ENCODE measurements at regions not wholly inside any gene's neighbourhood (a gene's known extent, or its start where the extent isn't known, plus 50 kb on each side); places are given as distances from the start of the nearest gene placed in this dataset.

DNA sequence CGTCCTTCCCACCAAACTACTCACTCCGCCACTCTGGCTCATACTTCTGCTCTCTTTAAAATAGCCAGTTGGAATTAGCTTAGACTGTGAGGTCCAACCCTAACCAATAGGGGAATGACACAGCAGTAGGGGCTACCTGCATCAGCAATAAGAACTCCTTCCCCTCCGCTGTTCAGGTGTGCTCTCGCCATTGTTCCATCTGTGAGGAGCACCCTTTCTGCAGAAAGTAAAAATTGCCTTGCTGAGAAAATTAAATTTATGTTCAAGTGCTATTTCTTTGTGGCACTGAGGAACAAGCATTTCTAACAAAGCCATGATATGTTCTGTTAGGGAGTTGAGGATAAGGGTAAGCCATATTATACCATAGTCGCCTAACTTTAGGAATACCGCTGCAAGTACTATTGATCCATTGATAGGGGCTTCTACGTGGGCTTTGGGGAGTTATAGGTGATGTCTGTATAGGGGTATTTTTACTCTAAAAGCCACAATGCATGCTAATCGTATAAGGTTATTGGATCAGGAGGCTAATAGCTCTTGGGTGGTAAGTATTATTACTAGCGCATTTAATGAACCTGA, 1269.5 kb downstream of the TYW1 start:
- DNase-seq: no peak

DNA sequence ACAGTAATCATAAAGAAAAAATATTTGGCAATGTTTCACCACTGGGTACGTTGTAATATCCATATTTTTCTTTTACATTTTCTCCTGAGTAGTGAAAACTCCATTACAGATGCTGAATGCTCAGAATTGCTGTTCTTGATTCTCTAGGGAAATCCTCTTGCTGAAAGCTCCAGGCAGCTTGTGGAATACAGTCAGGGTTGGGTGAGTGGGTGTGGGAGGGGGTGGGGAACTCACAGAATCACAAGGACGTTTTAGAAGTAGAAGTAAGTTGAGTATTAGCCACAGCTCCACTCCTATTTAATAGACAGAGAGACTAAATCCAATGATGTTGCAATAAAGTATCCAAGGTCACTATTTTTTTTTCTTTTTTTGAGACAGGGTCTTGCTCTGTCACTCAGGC, 1270.9 kb downstream of the TYW1 start:
- DNase-seq: no peak

DNA sequence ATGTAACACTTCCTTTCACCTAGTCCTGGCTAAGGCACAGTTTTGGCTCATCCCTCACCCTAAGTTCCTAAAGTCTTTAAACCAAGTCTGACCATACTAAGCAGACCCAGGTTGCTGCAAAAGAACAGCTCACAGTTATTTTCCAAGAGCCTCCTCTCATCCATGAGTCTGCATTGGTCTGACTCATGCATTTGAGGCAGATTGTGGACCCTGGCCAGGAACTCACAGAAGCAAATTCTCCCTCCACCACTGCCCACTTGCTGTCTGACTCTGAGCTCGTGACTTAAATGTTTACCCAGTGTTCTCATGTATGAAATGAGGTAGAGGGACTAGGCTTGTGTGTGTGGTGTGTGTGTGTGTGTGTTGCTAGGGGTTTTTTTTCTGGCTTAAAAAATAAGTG, 1272.8 kb downstream of the TYW1 start:
- DNase-seq: no peak

DNA sequence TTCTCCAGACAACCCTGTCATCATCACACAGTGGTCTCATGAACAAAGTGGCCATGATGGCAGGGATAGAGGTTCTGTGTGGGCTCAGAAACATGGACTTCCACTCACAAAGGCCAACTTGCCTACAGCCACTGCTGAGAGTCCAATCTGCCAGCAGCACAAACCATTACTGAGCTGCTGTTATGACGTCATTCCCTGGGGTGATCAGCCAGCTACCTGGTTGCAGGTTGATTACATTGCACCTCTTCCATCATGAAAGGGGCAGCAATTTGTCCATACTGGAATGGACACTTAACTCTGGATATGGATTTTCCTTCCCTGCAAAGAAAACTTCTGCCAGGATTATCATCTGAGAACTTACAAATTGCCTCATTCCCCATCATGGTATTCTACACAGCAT, 1275.9 kb downstream of the TYW1 start:
- DNase-seq: no peak

DNA sequence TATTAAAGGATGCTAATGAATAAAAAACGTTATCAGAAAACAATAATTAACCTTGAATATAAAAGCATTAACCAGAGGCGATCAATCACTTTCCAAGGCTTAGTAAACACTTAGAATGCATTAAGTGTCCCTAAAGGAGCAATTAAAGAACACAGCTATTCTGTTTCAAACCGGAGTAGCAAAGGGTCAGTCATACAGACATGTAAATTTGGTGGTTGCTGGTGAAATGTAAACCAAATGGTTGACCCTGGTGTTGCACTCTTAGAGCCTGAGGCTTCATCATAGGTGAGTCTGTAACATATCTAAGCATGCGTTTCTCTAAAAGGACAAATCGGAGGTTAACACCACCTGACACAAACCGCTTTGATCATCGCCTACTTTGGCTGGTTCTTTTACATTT, 1280.1 kb downstream of the TYW1 start:
- DNase-seq: no peak

DNA sequence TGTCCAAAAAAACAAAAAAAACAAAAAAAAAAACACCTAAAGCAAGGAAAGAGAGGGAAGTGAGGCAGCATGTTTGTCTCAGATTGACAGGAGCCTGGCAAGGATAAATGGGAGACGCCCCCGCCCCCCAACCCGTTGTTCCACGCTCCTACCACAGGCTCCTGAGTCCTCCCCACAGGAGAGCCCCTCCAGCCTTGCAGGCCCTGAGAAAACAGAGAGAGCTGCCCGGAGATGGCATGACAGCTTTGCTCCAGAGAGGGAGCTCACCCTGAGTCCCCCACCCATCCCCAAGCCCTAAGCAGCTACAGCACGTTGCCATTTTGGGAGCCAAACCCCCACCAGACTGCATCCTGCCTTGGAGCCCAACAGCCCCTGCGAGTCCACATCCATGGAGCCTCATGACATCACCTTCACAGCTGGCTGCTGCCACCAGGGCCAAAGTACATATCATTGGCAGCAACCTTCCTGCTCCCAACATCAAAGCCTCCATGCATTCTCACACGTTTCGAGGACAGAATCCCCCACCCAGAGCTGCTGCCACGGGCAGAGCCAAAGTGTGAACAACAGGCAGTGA, 1283.3 kb downstream of the TYW1 start:
- DNase-seq: no peak

DNA sequence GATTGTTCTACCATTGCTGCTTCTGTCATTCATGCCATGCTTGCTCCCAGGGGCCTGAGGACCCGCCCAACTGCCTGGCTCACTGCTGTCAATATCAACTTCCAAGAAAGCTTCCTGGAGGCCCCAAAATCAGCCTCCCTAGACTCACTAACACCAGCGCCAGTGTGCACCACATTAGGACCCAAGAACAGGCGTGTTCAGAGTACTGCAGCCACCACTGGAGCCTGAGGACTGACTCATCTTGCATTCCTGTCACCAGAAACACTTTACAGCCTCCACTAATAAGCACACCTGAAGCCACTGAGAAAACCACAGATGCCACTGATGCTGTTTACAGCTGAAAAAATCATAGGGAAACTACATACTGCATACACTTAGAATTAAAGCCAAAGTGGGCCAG, 1284.3 kb downstream of the TYW1 start:
- no peak for DNase-seq

DNA sequence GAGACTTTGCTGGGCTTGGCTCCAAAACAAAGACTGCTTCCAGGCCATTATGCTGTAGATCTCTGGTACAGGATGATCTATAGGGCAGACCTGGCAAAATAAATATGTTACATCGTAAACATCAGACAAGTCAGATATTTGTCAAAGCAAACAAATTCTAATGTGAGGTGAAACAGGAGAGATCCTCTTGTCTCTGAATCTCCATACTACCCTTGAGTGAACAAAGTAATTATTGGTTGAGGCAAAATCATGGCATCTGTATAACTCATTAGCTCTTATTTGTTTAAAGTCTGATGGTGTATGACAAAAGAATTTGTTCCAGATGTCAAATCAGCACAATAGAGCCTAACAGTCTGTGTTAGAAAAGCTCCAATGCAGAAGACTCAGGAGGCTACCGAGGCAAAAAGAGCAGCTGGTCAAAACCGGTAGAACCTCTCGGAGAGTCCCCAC, 1291.5 kb downstream of the TYW1 start:
- no peak for DNase-seq

DNA sequence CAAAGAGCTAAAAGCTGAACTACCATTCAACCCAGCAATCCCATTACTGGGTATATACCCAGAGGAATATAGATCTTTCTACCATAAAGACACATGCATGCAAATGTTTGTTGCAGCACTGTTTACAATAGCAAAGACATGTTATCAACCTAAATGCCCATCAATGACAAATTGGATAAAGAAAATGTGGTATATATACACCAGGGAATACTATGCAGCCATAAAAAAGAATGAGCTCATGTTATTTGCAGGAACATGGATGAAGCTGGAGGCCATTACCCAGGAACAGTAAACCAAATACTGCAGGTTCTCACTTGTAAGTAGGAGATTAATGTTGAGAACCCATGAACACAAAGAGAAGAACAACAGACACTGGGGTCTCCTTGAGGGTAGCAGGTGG, 1295.1 kb downstream of the TYW1 start:
- no peak for DNase-seq

DNA sequence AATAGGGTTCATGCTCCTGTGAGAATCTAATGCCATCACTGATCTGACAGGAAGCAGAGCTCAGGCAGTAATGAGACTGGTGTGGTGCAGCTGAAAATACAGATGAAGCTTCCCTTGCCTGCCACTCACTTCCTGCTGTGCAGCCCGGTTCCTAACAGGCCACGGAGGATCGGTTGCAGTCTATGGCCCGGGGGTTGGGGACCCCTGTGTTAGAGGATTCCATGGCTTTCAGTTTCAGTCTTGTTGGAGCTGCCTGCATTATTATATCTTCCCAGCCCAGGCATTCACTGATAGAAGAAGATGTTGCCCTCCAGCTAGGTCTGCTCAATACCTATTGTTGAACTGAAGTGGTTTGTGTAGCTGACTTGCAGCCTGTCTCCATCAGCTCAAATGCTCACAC, 1298.8 kb downstream of the TYW1 start:
- DNase-seq: no peak

DNA sequence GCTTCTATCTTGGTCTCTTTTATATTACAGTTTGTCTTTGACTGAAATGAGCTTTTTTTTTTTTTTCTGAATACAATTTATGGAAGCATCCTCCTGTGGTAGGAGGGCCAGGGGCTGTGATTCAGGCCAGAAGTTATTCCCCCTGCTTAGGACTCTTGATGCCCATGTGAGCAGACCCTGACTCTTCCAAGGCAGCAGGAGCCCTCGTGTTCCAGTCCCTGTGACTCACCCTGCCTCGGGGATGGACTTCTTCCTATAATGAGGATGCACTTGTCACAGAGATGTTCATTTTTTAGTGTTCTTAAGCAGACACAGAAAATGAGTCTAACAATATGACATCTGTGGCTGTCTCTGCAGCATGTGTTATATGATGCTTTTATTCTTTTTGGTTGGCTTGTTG, 1293.7 kb upstream of the AUTS2 start:
- no peak for DNase-seq

DNA sequence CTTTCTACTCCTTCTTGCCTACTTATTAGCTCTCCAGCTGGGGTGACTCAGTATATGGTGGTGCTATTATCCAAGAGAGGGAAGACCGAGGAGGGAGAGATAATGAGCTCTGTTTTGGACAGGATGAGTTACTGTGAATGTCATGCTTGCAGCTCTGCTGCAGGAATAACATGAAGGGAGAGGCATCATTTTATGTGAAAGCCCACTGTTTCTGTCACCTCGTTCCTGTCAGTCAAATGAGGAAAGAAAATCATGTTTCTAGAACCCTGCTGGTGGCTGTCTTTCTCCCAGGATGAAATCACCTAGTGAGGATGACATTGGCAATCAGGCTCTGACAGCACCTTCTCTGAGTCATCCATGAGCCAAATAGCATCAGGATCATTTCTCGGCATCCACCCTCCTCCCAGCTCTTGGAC, 1291.6 kb upstream of the AUTS2 start:
- no peak for DNase-seq

DNA sequence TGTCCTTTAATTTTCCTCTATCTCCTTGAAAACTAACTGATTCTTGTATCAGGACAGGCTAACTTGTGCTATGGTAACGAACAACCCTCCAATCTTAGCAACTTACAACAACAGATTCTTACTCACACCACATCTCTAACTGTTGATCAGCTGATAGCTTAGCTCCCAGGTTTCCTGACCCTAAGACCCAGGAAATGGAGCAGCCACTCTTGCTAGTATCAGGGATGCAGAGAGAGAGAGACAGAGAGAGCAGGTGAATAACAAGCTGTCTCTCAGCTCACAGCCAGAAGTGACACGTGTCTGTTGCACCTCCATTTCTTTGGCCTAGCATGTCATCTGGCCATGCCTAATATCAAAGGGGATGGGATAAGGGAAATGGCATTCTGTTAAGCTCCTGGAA, 1289.0 kb upstream of the AUTS2 start:
- DNase-seq: no peak

DNA sequence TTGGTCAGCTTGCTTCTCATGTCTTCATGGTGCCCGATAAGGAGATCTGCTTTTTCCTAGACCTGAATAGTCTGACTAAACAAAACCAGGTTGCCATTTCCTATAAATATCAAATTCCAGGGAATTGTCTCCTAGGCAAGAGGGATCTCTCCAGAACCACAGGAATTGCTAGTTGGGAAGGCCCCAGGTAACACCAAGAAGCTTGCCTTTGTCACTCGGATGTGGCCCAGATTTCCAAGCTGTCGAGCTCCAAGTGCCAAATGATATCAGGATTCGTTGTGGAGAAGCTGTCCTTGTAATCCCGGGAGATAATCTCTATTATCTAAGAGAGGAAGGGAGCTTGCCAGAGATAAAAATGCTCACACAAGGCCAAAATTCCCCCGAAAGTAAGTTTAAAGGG, 1288.5 kb upstream of the AUTS2 start:
- DNase-seq: no peak

DNA sequence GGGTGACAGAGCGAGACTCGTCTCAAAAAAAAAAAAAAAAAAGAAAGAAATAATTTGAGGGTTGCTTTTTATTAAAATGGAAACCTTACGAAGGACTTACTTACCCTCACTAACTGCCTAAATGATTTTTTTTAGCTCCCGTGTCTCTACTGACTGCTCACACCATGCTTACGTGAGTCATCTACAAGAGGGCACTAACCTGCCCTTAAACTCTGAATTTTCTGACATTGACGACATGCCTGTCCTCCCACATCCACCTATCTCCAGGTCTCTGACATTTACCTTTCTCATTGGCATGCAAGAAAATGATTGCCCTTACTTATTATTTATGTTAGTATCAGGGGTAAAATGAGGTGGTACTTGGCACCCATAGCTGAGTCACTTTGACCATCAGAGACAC, 1286.3 kb upstream of the AUTS2 start:
- DNase-seq: no peak

DNA sequence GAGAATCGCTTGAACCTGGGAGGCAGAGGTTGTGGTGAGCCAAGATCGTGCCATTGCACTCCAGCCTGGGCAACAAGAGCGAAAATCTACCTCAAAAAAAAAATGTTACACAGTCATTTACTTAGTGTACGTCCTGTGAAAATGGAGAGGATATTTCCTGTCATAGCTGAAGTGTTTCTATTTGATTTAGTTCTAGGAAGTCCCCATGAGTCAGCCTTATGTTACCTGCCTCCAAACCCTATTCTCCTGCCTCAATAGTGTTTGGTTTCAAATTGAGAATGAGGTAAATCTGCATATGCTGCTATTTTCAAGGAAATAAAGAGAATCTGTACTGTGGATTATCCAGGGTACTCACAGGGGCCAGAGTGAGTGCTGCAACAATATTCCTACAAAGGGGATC, 1284.5 kb upstream of the AUTS2 start:
- no peak for DNase-seq

DNA sequence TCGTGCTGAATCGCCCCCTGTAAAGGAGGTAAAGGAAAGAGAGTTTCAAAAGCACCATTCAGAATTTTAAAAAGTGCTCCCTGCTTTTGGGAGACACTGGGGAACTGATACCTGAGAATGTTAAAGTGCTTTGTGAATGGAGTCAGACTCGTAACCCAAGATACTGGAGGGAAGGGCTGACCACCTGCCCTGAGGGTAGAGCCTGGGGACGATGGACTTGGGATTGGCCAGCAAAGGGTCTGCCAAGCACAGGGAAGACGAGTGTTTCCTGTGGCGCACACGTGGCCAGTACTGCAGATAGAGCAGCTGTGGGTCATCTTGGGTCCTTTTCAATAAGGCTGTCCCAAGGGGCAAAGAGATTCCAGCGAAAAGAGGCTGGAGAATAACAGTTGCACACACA, 1284.1 kb upstream of the AUTS2 start:
- DNase-seq: no peak

DNA sequence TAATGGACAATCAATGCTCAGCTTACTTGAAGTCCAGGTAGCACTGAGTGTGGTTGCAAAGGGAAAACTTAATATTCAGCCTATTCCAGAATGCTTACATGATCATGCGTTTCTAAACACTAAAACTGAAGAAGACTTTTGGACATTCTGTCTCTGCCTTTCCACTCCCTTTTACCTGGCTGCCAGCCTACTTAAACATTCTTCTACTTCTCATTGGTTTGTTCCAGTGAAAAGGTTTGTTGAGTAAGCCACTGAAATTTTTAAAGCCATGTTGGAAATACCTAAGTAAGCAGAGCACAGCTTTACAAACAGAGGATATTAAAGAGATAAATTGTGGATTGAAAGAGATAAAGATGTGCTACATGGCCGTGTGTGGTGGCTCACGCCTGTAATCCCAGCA, 1280.8 kb upstream of the AUTS2 start:
- DNase-seq: no peak

DNA sequence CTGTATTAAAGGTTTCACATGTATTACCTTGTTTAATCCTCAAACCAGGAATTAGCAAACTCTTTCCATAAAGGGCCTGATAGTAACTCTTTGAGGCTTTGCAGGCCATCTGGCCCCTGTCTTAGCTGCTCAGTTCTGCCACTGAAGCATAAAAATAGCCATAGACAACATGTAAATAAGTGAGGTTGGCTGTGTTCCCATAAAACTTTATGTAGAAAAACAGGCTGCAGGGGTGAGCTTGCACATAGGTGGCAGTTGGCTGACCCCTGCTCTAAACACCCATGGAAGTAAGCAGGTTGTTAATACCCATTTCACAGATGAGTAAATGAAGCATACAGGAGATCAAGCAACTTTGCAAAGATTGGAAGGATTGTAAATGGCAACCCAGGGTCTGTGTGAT, 1279.2 kb upstream of the AUTS2 start:
- no peak for DNase-seq

DNA sequence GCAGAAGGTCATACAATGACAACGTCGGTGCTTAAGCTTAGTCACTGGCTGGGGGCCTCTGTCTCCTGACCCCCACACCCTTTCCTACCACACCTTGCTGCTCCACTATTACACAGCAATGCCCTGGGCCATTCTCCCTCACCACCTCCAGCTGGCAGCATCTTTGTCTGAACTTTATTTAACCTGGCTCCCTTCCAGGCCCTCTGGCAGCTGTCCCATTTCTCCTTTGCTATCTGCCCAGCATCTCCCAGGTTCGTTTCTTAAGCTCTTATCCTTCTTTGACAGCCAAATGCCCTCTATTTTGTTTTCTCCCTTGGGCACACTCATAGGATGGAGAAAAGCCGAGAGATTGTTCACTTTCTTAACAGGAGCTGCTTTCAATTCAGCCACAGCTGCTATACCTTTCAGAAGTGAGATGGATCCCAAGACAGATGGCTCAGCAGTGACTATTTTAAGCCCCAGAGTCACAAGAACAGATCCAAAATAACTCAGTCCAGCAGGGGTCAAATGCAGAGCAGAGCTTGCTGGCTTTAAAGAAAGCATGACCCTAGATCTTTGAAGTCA, 1277.1 kb upstream of the AUTS2 start:
- DNase-seq: no peak

DNA sequence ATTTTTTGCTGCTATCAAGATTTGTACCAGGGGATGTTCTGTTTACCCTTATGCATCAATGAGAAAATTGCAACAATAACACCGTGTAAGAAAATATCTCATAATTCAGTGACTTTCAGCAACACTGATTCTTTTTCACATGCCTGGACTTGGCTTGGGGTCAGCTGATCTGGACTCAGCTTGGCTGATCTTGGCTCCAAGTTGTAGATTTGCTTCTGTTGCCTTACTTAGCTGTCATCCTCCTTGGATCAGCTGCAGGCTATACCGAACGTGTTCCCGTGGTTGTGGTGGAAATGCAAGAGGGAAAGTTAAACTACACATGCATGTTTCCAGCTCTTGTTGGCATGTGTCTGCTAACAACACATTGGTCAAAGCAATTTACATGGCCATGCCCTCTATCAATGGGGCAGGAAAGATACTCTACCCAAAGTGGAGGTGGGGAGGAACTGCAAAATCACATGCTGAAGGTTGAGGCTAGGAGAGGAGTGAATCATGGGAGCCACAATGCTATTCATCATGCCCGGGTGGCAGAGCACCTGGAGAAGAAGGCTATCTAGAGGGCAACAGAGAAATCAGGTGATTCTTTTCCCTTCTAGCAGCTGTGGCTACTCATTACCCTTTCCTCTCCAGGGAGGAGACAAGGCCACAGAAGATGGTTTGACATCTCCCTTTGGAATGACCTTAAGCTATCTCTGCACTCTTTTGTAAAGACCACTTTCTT, 1276.3 kb upstream of the AUTS2 start:
- DNase-seq: no peak

DNA sequence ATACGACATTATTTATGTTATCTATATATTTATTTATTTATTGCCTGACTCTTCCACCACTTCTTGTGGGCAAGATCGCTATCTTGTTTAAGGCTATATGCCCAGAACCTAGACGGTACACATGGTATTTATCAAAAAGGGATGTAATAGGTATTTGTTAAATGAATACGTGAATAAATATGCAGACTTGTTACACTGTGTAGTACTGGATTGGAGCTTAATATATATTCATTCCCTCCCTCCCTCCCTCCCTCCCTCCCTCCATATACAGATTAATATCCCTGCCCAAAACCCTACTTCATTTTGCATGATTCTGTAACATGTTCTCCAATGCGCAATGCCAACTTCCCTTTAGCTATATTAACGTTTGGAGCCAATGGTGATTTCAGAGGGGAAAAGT, 1273.7 kb upstream of the AUTS2 start:
- no peak for DNase-seq

DNA sequence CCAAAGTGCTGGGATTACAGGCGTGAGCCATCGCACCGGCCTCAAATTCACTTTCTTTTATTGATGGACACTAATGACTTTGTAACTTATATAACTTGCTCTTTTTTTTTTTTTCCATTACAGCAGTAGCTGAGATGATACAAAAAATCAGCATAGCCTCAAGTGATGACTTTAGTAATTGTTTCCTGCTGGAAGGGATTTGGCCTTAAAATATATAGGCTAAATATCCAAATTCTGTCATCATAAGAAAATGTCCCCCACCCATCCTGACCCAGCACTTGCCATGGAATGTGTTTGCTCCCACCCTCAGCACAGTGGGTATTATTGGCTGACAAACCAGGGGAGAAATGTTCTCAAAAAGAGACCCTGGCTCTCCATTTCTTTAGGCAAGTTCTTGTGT, 1264.1 kb upstream of the AUTS2 start:
- no peak for DNase-seq

DNA sequence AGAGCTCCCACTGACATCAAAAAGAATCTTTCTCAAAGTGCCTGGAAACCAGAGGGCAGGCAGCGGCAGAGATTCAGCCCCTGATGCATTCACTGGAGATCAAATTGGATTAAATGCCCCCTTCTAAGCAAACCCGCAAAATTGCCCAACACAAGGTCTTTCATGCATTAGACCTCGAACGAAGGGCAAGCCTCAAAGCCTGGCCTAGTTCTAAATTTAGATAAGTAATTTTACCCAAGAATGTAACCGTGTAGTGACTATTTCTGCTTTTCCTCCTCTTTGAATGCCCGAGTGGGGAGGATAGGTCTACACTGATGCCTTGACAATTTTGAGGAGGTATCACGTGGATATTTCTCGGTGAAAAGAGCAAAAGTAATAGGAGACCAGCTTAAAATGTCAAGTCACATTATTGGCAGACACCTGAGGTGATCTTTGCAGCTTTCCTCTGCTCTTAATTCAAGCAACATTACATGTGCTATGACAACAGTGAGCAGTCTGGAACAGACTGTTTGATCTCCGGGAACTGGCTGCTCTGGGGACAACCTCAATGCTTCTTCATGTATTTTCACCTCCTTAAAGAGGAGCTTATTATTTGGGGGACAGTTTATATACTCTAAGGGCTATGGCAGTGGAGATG, 1263.5 kb upstream of the AUTS2 start:
- DNase-seq: no peak
